Right ventricle myocardium superior (tissue), 1 donor: ENCODE measurements at regions not wholly inside any gene's neighbourhood (a gene's known extent, or its start where the extent isn't known, plus 50 kb on each side); places are given as distances from the start of the nearest gene placed in this dataset.

Experiments
- ATAC-seq: fragments of 200-7000 bp; cut with Tn5 transposase; one replicate; pipeline ENCODE4 v1.9.1; 2020; ENCODE audit warnings: mild to moderate bottlenecking; ENCODE audit not compliant: poor library complexity
- DNase-seq: peaks from one replicate; pipeline ENCODE4 v3.0.0-alpha.2; 2020
- intact Hi-C: fragments of 100-400 bp; cut with DNase I; formaldehyde crosslinking; loops from one replicate; pipeline ENCODE4 v1.11.2; 2022
- donor health status: DM: no; HTN: yes; CAD: no; lungs with severe emphysema.

GRCh38 chr4:144584428-144584827, 61.5 kb upstream of the HHIP start:
- no peak for DNase-seq
- intact Hi-C loops = no loop called here
- no peak for ATAC-seq

GRCh38 chr4:144589512-144589911, 56.4 kb upstream of the HHIP start:
- DNase-seq (no peak), ATAC-seq (no peak)
- intact Hi-C loops = no loop called here

GRCh38 chr4:144590020-144590419, 55.9 kb upstream of the HHIP start:
- intact Hi-C loops = no loop called here
- DNase-seq (no peak), ATAC-seq (no peak)

GRCh38 chr4:144591401-144591800, 54.6 kb upstream of the HHIP start:
- no peak for DNase-seq
- peak; percentile 41 for ATAC-seq
- intact Hi-C loops = no loop called here

DNA sequence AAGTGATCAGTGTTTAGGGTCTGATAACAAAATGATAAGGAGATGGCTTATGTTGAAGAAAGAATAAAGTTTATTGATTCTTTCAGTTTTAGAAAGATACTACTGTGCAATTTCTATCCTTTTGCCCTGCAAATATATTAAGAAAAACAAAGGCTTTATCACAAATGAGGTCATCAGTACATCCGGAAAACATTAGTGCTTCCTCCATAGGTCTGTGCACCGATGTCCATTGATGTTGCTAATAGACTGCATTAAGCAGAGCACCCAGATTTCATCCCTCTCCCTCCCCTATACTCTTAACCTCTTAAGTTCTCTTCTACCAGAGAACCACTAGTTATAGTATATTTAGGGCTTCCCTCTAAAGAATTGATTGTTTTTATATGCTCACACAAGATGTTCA, 53.7 kb upstream of the HHIP start:
- DNase-seq (no peak), ATAC-seq (no peak)
- intact Hi-C loops = no loop called here

DNA sequence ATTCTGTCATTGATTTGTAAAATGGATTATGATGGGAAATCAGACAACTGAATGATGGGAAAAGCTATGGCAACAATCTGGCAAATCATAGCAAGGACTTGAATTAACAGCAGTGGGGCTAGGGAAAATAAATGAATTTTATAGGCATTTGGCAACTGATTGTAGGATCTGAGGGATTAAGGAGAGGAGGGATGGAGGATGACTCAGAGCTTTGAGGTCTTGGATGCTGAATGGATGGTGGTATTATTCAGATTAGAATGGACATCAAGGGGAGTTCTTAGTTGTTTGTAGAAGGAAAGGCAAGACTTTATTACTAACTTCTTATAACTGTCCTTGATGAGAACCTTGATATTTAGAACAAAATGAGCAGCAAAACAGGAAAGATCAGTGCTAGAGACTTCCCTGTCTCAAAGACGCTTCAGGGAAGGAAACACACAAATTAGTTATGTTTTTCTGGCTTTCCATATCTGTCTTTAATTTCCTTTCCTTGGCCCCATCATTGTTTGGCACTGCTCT, 51.4 kb upstream of the HHIP start:
- no peak for DNase-seq
- intact Hi-C loops = no loop called here
- no peak for ATAC-seq

GRCh38 chr4:144595681-144596080, 50.3 kb upstream of the HHIP start:
- intact Hi-C loops = no loop called here
- no peak for DNase-seq
- ATAC-seq = no peak
